Calu3 (cell line): ENCODE measurements at regions not wholly inside any gene's neighbourhood (a gene's known extent, or its start where the extent isn't known, plus 50 kb on each side); places are given as distances from the start of the nearest gene placed in this dataset.

Source experiments
- BruUV-seq: library from RNA; stranded (reverse); fragments of 400-500 nt; replicated peaks from 2 replicates; lab custom pipeline; 2021; lab: Mats Ljungman, UMichigan
- CTCF ChIA-PET: fragments of 300-600 bp; sonication (Branson Sonifier 250); formaldehyde crosslinking; loops from one replicate; lab custom pipeline; 2022; ENCODE audit warnings: antibody characterized with exemption; lab: Charles Lee
- DNase-seq: peaks from one replicate; pipeline ENCODE4 v3.0.0; 2022
- H3K27ac Mint-ChIP-seq: one replicate; pipeline ENCODE4 v1.8.0; 2022; ENCODE audit warnings: mixed read lengths; ENCODE audit not compliant: unreplicated experiment
- H3K27me3 Mint-ChIP-seq: one replicate; pipeline ENCODE4 v1.8.0; 2022; ENCODE audit warnings: mixed read lengths; ENCODE audit not compliant: unreplicated experiment
- H3K36me3 Mint-ChIP-seq: one replicate; pipeline ENCODE4 v1.8.0; 2022; ENCODE audit warnings: mild to moderate bottlenecking, moderate library complexity, mixed read lengths; ENCODE audit not compliant: insufficient read depth, unreplicated experiment
- H3K4me1 Mint-ChIP-seq: one replicate; pipeline ENCODE4 v1.8.0; 2022; ENCODE audit warnings: mild to moderate bottlenecking, low read depth, mixed read lengths; ENCODE audit not compliant: unreplicated experiment
- H3K4me3 Mint-ChIP-seq: one replicate; pipeline ENCODE4 v1.8.0; 2022; ENCODE audit warnings: mild to moderate bottlenecking, low read depth, moderate library complexity, mixed read lengths; ENCODE audit not compliant: unreplicated experiment
- H3K9me3 Mint-ChIP-seq: one replicate; pipeline ENCODE4 v1.8.0; 2022; ENCODE audit warnings: low read depth, mixed read lengths; ENCODE audit not compliant: unreplicated experiment
- CTCF ChIP-seq: fragments of 200-600 bp; IDR thresholded peaks from one replicate; pipeline ENCODE4 v1.8.0; 2022; ENCODE audit warnings: antibody characterized with exemption; ENCODE audit not compliant: unreplicated experiment
- intact Hi-C: fragments of 100-400 bp; cut with micrococcal nuclease; formaldehyde crosslinking; loops from one replicate; pipeline ENCODE4 v1.10.0; 2022; ENCODE audit not compliant: unreplicated experiment

GRCh38 chr3:3641877-3642455 lies 157.3 kb upstream of the LRRN1 start:
- no peaks in the 10 kb centered on the region for H3K27me3 Mint-ChIP-seq

GRCh38 chr3:3639078-3639477 lies 160.2 kb upstream of the LRRN1 start:
- H3K27me3 Mint-ChIP-seq: no peaks in the 10 kb centered on the region
- no peak overlapping the region for H3K27ac Mint-ChIP-seq
- intact Hi-C loops: no loop called here
- H3K36me3 Mint-ChIP-seq: no peaks in the 10 kb centered on the region
- no peak for TF ChIP-seq CTCF
- CTCF ChIA-PET: no interaction called here
- H3K4me1 Mint-ChIP-seq: no peaks in the 10 kb centered on the region
- no peak overlapping the region for H3K4me3 Mint-ChIP-seq
- no peak for DNase-seq
- H3K9me3 Mint-ChIP-seq: no peaks in the 10 kb centered on the region
- BruUV-seq: no TSS peak

More at GRCh38 chr3:3641877-3642455, 157.3 kb upstream of the LRRN1 start:
- Mint-ChIP-seq H3K9me3 (no peaks in the 10 kb centered on the region), H3K4me3 (no peak overlapping the region), H3K4me1 (peaks cover 23% of the 10 kb centered on the region), H3K27ac (no peak overlapping the region), H3K36me3 (no peaks in the 10 kb centered on the region)
- no peak for DNase-seq
- CTCF ChIA-PET: no interaction called here
- BruUV-seq: no TSS peak
- intact Hi-C loops: no loop called here
- TF ChIP-seq CTCF: no peak

GRCh38 chr3:3636815-3637214 lies 162.4 kb upstream of the LRRN1 start:
- BruUV-seq: no TSS peak
- CTCF ChIA-PET: no interaction called here
- Mint-ChIP-seq H3K9me3 (no peaks in the 10 kb centered on the region), H3K4me1 (no peaks in the 10 kb centered on the region), H3K36me3 (no peaks in the 10 kb centered on the region), H3K4me3 (no peak overlapping the region), H3K27me3 (no peaks in the 10 kb centered on the region), H3K27ac (no peak overlapping the region)
- no peak for TF ChIP-seq CTCF
- DNase-seq: no peak
- intact Hi-C loops: no loop called here

GRCh38 chr3:3635109-3635508 lies 164.1 kb upstream of the LRRN1 start:
- intact Hi-C loops: no loop called here
- Mint-ChIP-seq H3K36me3 (no peaks in the 10 kb centered on the region), H3K4me3 (no peak overlapping the region), H3K9me3 (peaks cover 3% of the 10 kb centered on the region), H3K4me1 (no peaks in the 10 kb centered on the region), H3K27me3 (no peaks in the 10 kb centered on the region), H3K27ac (no peak overlapping the region)
- BruUV-seq: no TSS peak
- CTCF ChIA-PET: no interaction called here
- no peak for TF ChIP-seq CTCF
- DNase-seq: no peak
